HUES48 (cell line): ENCODE measurements at regions not wholly inside any gene's neighbourhood (a gene's known extent, or its start where the extent isn't known, plus 50 kb on each side); places are given as distances from the start of the nearest gene placed in this dataset.

Experiments
- H3K27ac ChIP-seq: one replicate; pipeline ENCODE4 v1.7.0; 2013; ENCODE audit warnings: low read depth, low read length, inconsistent platforms
- H3K27me3 ChIP-seq: 2 replicates; pipeline ENCODE4 v1.6.1; 2013; ENCODE audit warnings: mild to moderate bottlenecking, low read length; ENCODE audit not compliant: control insufficient read depth, insufficient read depth
- H3K36me3 ChIP-seq: 2 replicates; pipeline ENCODE4 v1.6.1; 2013; ENCODE audit warnings: low read length; ENCODE audit not compliant: control insufficient read depth, insufficient read depth
- H3K4me1 ChIP-seq: 2 replicates; pipeline ENCODE4 v1.6.1; 2013; ENCODE audit warnings: mild to moderate bottlenecking, low read length; ENCODE audit not compliant: control insufficient read depth, insufficient read depth
- H3K4me3 ChIP-seq: 2 replicates; pipeline ENCODE4 v1.5.1; 2013; ENCODE audit warnings: mild to moderate bottlenecking, low read depth, low read length
- H3K9ac ChIP-seq: 2 replicates; pipeline ENCODE4 v1.6.1; 2013; ENCODE audit warnings: mild to moderate bottlenecking, low read depth, low read length, moderate library complexity
- H3K9me3 ChIP-seq: 2 replicates; pipeline ENCODE4 v1.6.1; 2013; ENCODE audit warnings: low read length; ENCODE audit not compliant: control insufficient read depth, insufficient read depth

DNA sequence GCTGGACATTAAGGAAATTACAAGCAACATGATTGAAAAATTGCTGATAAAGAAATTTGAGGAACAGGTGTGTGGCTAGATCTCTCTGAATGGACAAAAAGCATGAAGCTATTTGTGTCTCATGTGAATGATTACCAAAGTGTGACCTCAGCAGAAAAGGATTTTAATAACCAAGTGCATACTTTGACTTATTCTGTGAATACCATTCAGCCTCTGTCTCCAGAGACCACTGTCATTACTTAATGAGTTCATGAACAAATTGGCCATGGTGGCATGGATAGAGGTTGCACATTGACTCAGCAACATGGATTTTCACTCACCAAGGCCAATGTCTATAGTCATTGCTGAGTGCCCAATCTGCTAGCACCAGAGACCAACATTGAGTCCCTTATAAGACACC, 874.6 kb upstream of the POT1 start:
- Histone ChIP-seq H3K36me3 (no peaks in the 10 kb centered on the region), H3K9me3 (no peaks in the 10 kb centered on the region), H3K27ac (no peak overlapping the region), H3K4me3 (no peak overlapping the region), H3K27me3 (no peaks in the 10 kb centered on the region), H3K9ac (no peak overlapping the region), H3K4me1 (no peaks in the 10 kb centered on the region)

DNA sequence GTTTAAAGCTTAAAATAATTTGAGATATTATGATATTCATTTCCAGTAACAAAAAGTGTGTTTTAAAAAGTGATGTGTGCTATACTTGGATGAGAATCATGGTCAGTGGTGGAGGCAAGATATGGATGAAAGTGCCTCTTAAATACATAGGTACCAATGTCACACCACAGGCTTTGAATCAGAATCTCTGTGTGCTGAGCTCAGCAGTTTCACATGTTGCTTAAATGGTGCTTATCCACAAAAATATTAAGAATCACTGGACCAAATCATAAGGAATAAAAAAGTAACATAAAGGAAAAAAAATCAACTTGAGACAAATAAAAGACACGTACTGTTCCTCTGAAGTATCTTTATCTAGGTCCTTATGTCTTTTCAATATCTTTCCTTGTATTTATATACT, 850.5 kb upstream of the POT1 start:
- Histone ChIP-seq H3K9ac (no peak overlapping the region), H3K4me1 (no peaks in the 10 kb centered on the region), H3K4me3 (no peak overlapping the region), H3K27me3 (no peaks in the 10 kb centered on the region), H3K27ac (no peak overlapping the region), H3K36me3 (no peaks in the 10 kb centered on the region), H3K9me3 (no peaks in the 10 kb centered on the region)

DNA sequence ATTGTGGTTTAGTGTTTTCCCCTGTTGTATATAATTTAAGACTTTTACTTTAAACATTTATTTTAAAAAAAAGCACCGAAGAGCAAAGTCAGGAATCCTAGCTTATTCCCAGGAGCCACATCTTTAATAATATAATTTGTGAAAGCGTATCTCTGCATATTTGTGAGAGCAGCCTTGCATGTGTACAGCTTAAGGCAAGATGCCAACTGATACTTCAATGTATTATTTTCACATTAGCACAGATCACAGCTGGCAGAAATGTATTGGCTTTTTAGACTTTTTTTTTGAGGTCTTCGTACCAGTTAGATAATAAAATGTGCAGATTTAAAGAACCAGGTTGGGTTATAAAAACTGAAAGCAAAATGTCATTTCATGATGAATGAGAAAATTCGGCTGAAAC, 845.7 kb upstream of the POT1 start:
- Histone ChIP-seq H3K27ac (no peak overlapping the region), H3K27me3 (no peaks in the 10 kb centered on the region), H3K4me1 (peaks cover 4% of the 10 kb centered on the region; the same call in 1 of the 2 replicates), H3K9ac (no peak overlapping the region), H3K4me3 (no peak overlapping the region), H3K9me3 (no peaks in the 10 kb centered on the region), H3K36me3 (no peaks in the 10 kb centered on the region)

DNA sequence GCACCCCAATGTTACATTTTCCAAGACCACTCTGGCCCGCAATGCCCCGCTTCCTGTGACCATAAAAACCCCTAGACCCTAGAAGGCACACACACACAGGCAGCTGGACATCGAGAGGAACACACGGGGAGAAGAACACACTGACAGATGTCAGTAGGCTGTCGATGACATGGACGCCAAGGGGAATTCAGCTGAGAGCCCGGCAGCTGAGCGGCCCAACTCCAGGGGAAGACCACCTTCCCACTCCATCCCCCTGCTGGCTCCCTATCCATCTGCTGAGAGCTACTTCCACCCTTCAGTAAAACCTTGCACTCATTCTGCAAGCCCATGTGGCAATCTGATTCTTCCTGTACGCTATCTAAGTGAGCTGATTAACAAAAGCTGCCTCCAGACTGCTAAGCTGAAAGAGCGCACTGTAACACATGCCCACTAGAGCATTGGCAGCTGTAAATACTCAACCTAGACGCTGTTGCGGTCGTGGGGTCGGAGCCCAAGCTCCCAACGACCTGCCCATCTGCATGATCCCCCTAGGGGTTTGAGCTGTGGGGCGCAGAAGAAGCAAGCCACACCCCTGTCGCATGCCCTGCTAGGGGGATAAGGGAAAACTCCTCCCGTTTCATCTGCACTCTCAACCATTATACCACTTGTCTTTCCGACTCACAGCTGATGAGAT, 843.6 kb upstream of the POT1 start:
- Histone ChIP-seq H3K9me3 (no peaks in the 10 kb centered on the region), H3K4me1 (peaks cover 4% of the 10 kb centered on the region; the same call in 1 of the 2 replicates), H3K4me3 (no peak overlapping the region)

DNA sequence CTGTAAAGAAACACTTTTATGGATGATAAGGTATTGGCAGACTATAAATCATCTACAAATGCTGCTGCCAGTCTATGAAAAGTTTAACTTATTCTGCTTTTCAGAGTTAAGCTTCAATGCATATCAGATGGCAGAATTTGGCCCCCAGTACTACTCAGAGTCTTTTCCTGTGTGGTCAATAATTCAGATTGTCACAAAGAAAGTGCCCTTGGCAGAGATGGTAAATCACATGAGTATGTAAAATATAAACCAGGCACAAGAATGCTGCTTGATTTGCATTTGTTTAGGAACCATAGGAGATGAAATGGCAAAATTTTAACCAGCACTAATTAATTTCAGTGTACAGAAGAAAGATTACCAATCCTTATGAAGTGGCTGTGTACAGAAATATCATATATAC, 818.3 kb upstream of the POT1 start:
- Histone ChIP-seq H3K27ac (no peak overlapping the region), H3K4me3 (no peak overlapping the region), H3K4me1 (peaks cover 8% of the 10 kb centered on the region), H3K9me3 (peaks cover 7% of the 10 kb centered on the region; the same call in 1 of the 2 replicates), H3K27me3 (no peaks in the 10 kb centered on the region), H3K9ac (no peak overlapping the region), H3K36me3 (no peaks in the 10 kb centered on the region)

More for the DNA sequence above, 843.6 kb upstream of the POT1 start:
- no peak overlapping the region for H3K27ac ChIP-seq
- no peaks in the 10 kb centered on the region for H3K27me3 ChIP-seq
- H3K36me3 ChIP-seq: no peaks in the 10 kb centered on the region
- H3K9ac ChIP-seq: no peak overlapping the region

DNA sequence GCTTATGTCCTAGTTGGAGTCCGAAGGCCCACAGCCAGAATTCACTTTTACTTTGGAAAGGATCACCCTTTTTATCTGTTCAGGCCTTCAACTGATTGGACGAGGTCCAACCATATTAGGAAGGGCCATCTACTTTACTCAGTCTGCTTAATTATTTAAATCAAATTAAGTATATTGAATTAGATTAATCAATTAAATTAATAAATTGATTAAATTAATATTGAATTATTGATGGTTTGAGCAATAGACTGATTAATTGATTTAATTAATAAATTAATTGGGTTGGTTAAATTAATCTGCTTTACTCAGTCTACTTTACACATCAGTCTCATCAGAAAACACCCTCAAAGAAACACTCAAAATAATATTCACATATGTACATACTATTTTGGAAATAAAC, 816.9 kb upstream of the POT1 start:
- Histone ChIP-seq H3K4me1 (peaks cover 8% of the 10 kb centered on the region), H3K4me3 (no peak overlapping the region), H3K27me3 (no peaks in the 10 kb centered on the region), H3K9me3 (peaks cover 7% of the 10 kb centered on the region; the same call in 1 of the 2 replicates), H3K27ac (no peak overlapping the region), H3K36me3 (no peaks in the 10 kb centered on the region), H3K9ac (no peak overlapping the region)

DNA sequence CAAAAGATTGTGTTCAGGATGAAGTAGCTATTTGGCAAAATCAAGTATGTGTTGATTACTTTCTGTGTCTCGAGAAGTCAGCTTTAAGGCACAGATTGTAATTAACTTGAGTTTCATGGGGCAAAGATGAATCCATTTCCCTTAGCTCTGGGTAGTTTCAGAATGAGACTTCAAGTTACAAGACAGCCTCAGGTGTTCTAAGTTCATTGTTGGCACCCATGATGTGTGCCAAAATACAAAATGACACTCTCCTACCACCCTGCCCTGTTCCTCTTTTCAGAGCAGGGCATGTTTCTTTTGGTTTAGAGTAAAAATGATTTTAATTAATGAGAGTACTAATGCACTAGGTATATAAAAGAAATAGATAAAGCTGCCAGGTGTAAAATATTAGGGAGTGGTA, 797.6 kb upstream of the POT1 start:
- no peaks in the 10 kb centered on the region for H3K27me3 ChIP-seq
- no peak overlapping the region for H3K9ac ChIP-seq
- H3K4me3 ChIP-seq: no peak overlapping the region
- no peaks in the 10 kb centered on the region for H3K4me1 ChIP-seq
- no peaks in the 10 kb centered on the region for H3K36me3 ChIP-seq
- H3K9me3 ChIP-seq: no peaks in the 10 kb centered on the region
- no peak overlapping the region for H3K27ac ChIP-seq

DNA sequence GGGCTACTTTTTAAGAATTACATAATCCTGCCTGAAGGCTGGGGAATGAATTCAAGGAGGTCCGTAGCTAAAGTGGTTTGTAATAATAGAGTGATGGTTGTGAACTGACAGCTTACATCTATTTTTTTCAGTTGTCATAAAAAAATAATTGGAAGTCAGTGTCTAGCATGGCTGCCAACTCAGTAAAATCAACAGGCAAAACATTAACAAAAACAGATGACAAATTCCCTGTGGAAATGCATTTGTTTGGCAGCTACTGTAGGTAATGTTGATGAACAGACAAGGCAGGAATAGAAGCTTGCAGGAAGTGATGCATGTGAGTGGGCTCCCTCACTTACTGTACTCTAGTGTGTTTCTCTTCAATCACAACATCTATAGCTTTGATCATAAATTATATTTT, 766.0 kb upstream of the POT1 start:
- no peaks in the 10 kb centered on the region for H3K4me1 ChIP-seq
- no peaks in the 10 kb centered on the region for H3K27me3 ChIP-seq
- H3K4me3 ChIP-seq: no peak overlapping the region
- no peaks in the 10 kb centered on the region for H3K9me3 ChIP-seq
- H3K36me3 ChIP-seq: no peaks in the 10 kb centered on the region
- H3K27ac ChIP-seq: no peak overlapping the region
- H3K9ac ChIP-seq: no peak overlapping the region

DNA sequence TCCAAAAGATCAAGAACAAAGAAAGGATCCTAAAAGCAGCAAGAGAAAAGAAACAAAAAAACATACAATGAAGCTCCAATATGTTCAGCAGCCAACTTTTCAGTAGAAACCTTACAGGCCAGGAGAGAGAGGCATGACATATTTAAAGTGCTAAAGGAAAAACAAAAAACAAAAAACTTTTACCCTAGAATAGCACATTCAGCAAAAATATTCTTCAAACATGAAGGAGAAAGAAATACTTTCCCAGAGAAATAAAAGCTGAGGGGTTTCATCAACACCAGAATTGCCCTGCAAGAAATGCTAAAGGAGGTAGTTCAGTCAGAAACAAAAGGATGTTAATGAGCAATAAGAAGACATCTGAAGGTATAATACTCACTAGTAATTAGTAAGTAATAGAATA, 753.5 kb upstream of the POT1 start:
- H3K4me3 ChIP-seq: no peak overlapping the region
- peaks cover 8% of the 10 kb centered on the region; the same call in 1 of the 2 replicates for H3K4me1 ChIP-seq
- H3K9ac ChIP-seq: no peak overlapping the region
- no peaks in the 10 kb centered on the region for H3K36me3 ChIP-seq
- H3K27ac ChIP-seq: no peak overlapping the region
- no peaks in the 10 kb centered on the region for H3K9me3 ChIP-seq
- H3K27me3 ChIP-seq: no peaks in the 10 kb centered on the region

DNA sequence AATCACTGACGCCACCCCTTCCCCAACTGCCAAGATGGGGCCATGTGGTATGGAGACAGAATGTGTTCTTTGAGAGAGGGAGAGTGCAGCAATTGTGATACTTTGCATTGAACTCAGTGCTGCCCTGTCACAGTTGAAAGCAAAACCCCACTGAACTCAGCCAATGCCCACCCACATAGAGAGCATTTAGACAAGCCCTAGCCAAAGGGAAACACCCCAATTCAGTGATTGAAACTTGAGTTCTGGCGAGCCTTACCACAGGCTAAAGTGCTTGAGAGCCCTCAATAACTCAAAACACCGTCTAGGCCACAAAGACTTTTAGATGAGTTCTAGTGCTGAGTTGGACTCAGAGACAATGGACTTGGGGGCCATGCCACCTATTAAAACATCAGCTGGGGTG, 751.9 kb upstream of the POT1 start:
- Histone ChIP-seq H3K4me3 (no peak overlapping the region), H3K4me1 (peaks cover 8% of the 10 kb centered on the region; the same call in 1 of the 2 replicates), H3K9me3 (no peaks in the 10 kb centered on the region), H3K27me3 (no peaks in the 10 kb centered on the region), H3K36me3 (no peaks in the 10 kb centered on the region), H3K27ac (no peak overlapping the region), H3K9ac (no peak overlapping the region)

DNA sequence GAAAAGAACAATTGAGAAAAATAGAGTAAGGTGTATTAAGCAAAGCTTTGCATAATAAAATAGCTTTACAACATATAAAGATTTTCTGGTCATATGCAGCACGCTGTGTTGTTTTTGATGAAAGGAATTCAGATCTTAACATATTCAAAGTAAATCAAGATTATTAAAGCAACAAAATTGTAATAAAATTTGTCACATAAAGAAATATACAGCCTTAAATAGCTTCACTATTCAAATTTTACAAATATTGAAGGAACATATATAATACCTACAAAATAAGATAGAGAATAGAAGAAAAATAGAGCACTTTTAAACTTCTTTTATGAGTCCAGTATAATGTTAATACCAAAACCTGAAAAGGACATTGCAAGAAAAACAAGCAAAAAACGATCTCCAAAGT, 749.1 kb upstream of the POT1 start:
- Histone ChIP-seq H3K4me1 (peaks cover 8% of the 10 kb centered on the region; the same call in 1 of the 2 replicates), H3K4me3 (no peak overlapping the region), H3K27me3 (no peaks in the 10 kb centered on the region), H3K9me3 (no peaks in the 10 kb centered on the region), H3K27ac (no peak overlapping the region), H3K9ac (no peak overlapping the region), H3K36me3 (no peaks in the 10 kb centered on the region)
